ENCODE measurements at regions not wholly inside any gene's neighbourhood (a gene's known extent, or its start where the extent isn't known, plus 50 kb on each side); places are given as distances from the start of the nearest gene placed in this dataset.

DNA sequence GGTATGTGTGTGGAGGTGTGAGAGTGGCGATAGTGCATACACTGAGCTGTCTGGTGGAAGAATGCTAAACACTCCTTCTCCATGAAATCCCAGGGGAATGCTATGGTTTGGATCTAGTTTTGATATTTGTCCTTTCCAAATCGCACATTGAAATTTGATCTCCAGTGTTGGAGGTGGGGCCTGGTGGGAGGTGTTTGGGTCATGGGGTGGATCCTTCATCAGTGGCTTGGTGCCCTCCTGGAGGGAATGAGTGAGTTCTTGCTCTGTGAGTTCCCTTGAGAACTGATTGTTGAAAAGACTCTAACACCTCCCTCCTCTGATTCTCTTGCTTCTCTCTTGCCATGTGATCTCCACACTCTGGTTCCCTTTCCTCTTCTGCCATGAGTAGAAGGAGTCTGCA lies 114.1 kb upstream of the HHIP start:
- H3K27ac ChIP-seq = no peak overlapping the region
- TF ChIP-seq POLR2A (IDR thresholded peaks at IDR 0.05) = no peak
- TF ChIP-seq POLR2AphosphoS5 (IDR thresholded peaks at IDR 0.05) = no peak
- no peak for TF ChIP-seq EP300 (IDR thresholded peaks at IDR 0.05)
- TF ChIP-seq CTCF (IDR thresholded peaks at IDR 0.05) = no peak
- no peaks in the 10 kb centered on the region for H3K9me3 ChIP-seq
- WGBS, 2 donors (ENCODE audit: low coverage in 1 of 2) = 78% methylated on average over 2 of the region's 2 CpGs; no CpG with 5 or more reads in 1 of the 2 donors
- H3K27me3 ChIP-seq = no peaks in the 10 kb centered on the region
- no peaks in the 10 kb centered on the region for H3K4me1 ChIP-seq
- ATAC-seq = no peak
- H3K36me3 ChIP-seq = no peaks in the 10 kb centered on the region
- no peak overlapping the region for H3K4me3 ChIP-seq

- no peak for ATAC-seq
- no peak for TF ChIP-seq POLR2AphosphoS5 (IDR thresholded peaks at IDR 0.05)
- TF ChIP-seq POLR2A (IDR thresholded peaks at IDR 0.05) = no peak
- TF ChIP-seq CTCF (IDR thresholded peaks at IDR 0.05) = no peak
- no peak for TF ChIP-seq EP300 (IDR thresholded peaks at IDR 0.05)
- H3K27ac ChIP-seq = no peak overlapping the region
- 89 to 97% methylated on average over 2 of the region's 2 CpGs for WGBS, 2 donors (ENCODE audit: low coverage in 1 of 2)
- H3K4me3 ChIP-seq = no peak overlapping the region
- no peaks in the 10 kb centered on the region for H3K9me3 ChIP-seq
- H3K27me3 ChIP-seq = no peaks in the 10 kb centered on the region
- H3K36me3 ChIP-seq = no peaks in the 10 kb centered on the region
- no peaks in the 10 kb centered on the region for H3K4me1 ChIP-seq
These were observed 98.2 kb upstream of the HHIP start for GRCh38 chr4:144547678-144548298.

- H3K4me3 ChIP-seq = no peak overlapping the region
- 20 to 100% methylated on average over 1 of the region's 1 CpG for WGBS, 2 donors (ENCODE audit: low coverage in 1 of 2)
- H3K4me1 ChIP-seq = no peaks in the 10 kb centered on the region
These were observed 89.3 kb upstream of the HHIP start for GRCh38 chr4:144556636-144557035.

DNA sequence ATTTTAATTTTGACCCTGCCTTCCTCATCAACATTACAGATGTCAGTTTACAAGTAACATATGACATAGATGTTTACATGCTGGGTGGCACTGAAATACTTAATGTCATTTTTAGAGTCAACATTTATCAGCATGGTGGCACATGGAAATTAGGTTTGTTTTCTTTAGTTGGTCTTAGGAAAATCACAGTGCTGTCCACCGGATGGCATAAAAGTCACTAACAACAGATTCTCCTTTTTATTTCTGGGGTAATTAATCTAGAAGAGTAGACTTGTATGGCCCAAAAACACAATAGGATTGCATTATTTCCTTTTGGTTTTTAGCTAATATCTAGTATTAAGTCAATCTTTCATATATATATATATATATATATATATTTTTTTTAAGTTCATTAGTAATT lies 88.6 kb upstream of the HHIP start:
- Histone ChIP-seq H3K4me1 (peaks cover 0 to under 1% (median 0%) of the 10 kb centered on the region in 3 donors), H3K36me3 (no peaks in the 10 kb centered on the region), H3K4me3 (no peak overlapping the region), H3K9me3 (no peaks in the 10 kb centered on the region), H3K27me3 (peaks cover 3% of the 10 kb centered on the region), H3K27ac (no peak overlapping the region)
- TF ChIP-seq CTCF (IDR thresholded peaks at IDR 0.05) (no peak), POLR2AphosphoS5 (IDR thresholded peaks at IDR 0.05) (no peak), POLR2A (IDR thresholded peaks at IDR 0.05) (no peak), EP300 (IDR thresholded peaks at IDR 0.05) (no peak)
- ATAC-seq = no peak
- 44 to 57% methylated on average over 1 of the region's 1 CpG for WGBS, 2 donors (ENCODE audit: low coverage in 1 of 2)

More at GRCh38 chr4:144556636-144557035, 89.3 kb upstream of the HHIP start:
- Histone ChIP-seq H3K27ac (no peak overlapping the region), H3K9me3 (no peaks in the 10 kb centered on the region), H3K27me3 (peaks cover 3% of the 10 kb centered on the region), H3K36me3 (no peaks in the 10 kb centered on the region)
- TF ChIP-seq EP300 (IDR thresholded peaks at IDR 0.05) (no peak), CTCF (IDR thresholded peaks at IDR 0.05) (no peak), POLR2A (IDR thresholded peaks at IDR 0.05) (no peak)
- no peak for ATAC-seq

GRCh38 chr4:144562019-144562705 lies 83.8 kb upstream of the HHIP start:
- TF ChIP-seq POLR2A (IDR thresholded peaks at IDR 0.05) (no peak), CTCF (IDR thresholded peaks at IDR 0.05) (no peak), EP300 (IDR thresholded peaks at IDR 0.05) (no peak), POLR2AphosphoS5 (IDR thresholded peaks at IDR 0.05) (no peak)
- Histone ChIP-seq H3K9me3 (no peaks in the 10 kb centered on the region), H3K4me3 (no peak overlapping the region), H3K36me3 (no peaks in the 10 kb centered on the region), H3K27me3 (no peaks in the 10 kb centered on the region), H3K27ac (no peak overlapping the region), H3K4me1 (peaks cover 0 to 3% (median 0%) of the 10 kb centered on the region in 3 donors)
- ATAC-seq = no peak
- 43 to 46% methylated on average over 3 to 8 of the region's 10 CpGs for WGBS, 2 donors (ENCODE audit: low coverage in 1 of 2)
